ENCODE measurements at regions not wholly inside any gene's neighbourhood (a gene's known extent, or its start where the extent isn't known, plus 50 kb on each side); places are given as distances from the start of the nearest gene placed in this dataset.

- H3K4me2 ChIP-seq (ENCODE audit: low read depth, low read length): no peak overlapping the region
- no peak overlapping the region for H3K14ac ChIP-seq (replicated peaks; ENCODE audit: low read depth, low read length)
- TF ChIP-seq CTCF (conservative IDR thresholded peaks at IDR 0.05; ENCODE audit: low read depth, low read length) (no peak), BHLHE40 (IDR thresholded peaks at IDR 0.05; ENCODE audit: low read depth, low read length) (no peak), RFX5 (IDR thresholded peaks at IDR 0.05; ENCODE audit: low read depth, low read length) (no peak), MXI1 (IDR thresholded peaks at IDR 0.05; ENCODE audit: borderline replicate concordance, low read depth, low read length) (no peak), RAD21 (IDR thresholded peaks at IDR 0.05; ENCODE audit: low read length) (no peak), CEBPB (IDR thresholded peaks at IDR 0.05; ENCODE audit: low read depth, low read length) (no peak), NFE2L2 (IDR thresholded peaks at IDR 0.05; ENCODE audit: low read depth, low read length) (no peak), POLR2A (IDR thresholded peaks at IDR 0.05; ENCODE audit: low read depth, low read length) (no peak), ELK1 (IDR thresholded peaks at IDR 0.05; ENCODE audit: borderline replicate concordance, low read depth, low read length) (no peak), USF2 (IDR thresholded peaks at IDR 0.05; ENCODE audit: low read depth, low read length) (no peak), CHD1 (IDR thresholded peaks at IDR 0.05; ENCODE audit: low read depth, low read length) (no peak), RCOR1 (IDR thresholded peaks at IDR 0.05; ENCODE audit: insufficient replicate concordance, low read length) (no peak), MAFK (IDR thresholded peaks at IDR 0.05; ENCODE audit: low read depth, low read length) (no peak), SMC3 (IDR thresholded peaks at IDR 0.05; ENCODE audit: low read depth, low read length) (no peak)
- DNase-seq (no peak), ATAC-seq (ENCODE audit: low read depth) (no peak)
- no peaks in the 10 kb centered on the region for H3K36me3 ChIP-seq (ENCODE audit: control insufficient read depth, insufficient read depth, low read length)
- no peak overlapping the region for H2BK15ac ChIP-seq (ENCODE audit: low read depth, low read length)
- H3K9ac ChIP-seq (ENCODE audit: low read depth, low read length): no peak overlapping the region
- no peak overlapping the region for H3K4me3 ChIP-seq (ENCODE audit: insufficient read depth, low read depth, low read length)
- no peak overlapping the region for H2AK5ac ChIP-seq (ENCODE audit: low read depth, low read length)
- H3K27ac ChIP-seq (ENCODE audit: insufficient read depth, low read length): no peak overlapping the region
- no peak overlapping the region for H3K56ac ChIP-seq (ENCODE audit: extremely low read depth, insufficient read depth, low read length)
- no peaks in the 10 kb centered on the region for H3K27me3 ChIP-seq (ENCODE audit: control insufficient read depth, insufficient read depth, low read length)
- no peak overlapping the region for H4K5ac ChIP-seq (ENCODE audit: low read depth, low read length)
- no peak overlapping the region for H2BK5ac ChIP-seq (ENCODE audit: low read depth, low read length, poor library complexity, severe bottlenecking)
- CTCF ChIA-PET: no interaction called here
- no peak overlapping the region for H4K91ac ChIP-seq (ENCODE audit: insufficient read depth, low read depth, low read length)
- WGBS, 2 experiments (ENCODE audit: extremely low coverage in 2 of 2, insufficient read length in 1 of 2): no CpG with 5 or more reads among the region's 4 CpGs
- H3K23ac ChIP-seq (ENCODE audit: low read depth, low read length): no peak overlapping the region
- no peak overlapping the region for H3K18ac ChIP-seq (ENCODE audit: low read depth, low read length)
- H4K20me1 ChIP-seq (ENCODE audit: insufficient read depth, low read length): no peaks in the 10 kb centered on the region
- intact Hi-C loops (cut with micrococcal nuclease): no loop called here
- H3K9me1 ChIP-seq (ENCODE audit: insufficient read depth, low read length): no peaks in the 10 kb centered on the region
- H3K4me1 ChIP-seq (ENCODE audit: control insufficient read depth, insufficient read depth, low read length): no peaks in the 10 kb centered on the region
- no peak overlapping the region for H3K4ac ChIP-seq (ENCODE audit: low read depth, low read length)
- no peak overlapping the region for H2AK9ac ChIP-seq (replicated peaks; ENCODE audit: low read depth, low read length, poor library complexity)
- BruUV-seq (replicated peaks): no TSS peak
- no peaks in the 10 kb centered on the region for H3K9me3 ChIP-seq (ENCODE audit: control insufficient read depth, insufficient read depth, low read length)
- no peak overlapping the region for H2BK120ac ChIP-seq (ENCODE audit: low read depth, low read length)
- H2AFZ ChIP-seq (replicated peaks; ENCODE audit: low read length, poor library complexity): no peak overlapping the region
- no peak overlapping the region for H4K8ac ChIP-seq (ENCODE audit: low read depth in 2 of 2, low read length in 2 of 2)
- POLR2A ChIA-PET (ENCODE audit: unreplicated experiment): no interaction called here
- dilution Hi-C loops (cut with HindIII; ENCODE audit: low sequenced_read_pairs, unreplicated experiment): no loop called here
- no peaks in the 10 kb centered on the region for H3K79me1 ChIP-seq (ENCODE audit: low read depth in 1 of 2, low read length in 2 of 2)
- in situ Hi-C loops (cut with MboI; ENCODE audit: low sequenced_read_pairs): no loop called here
- H2BK20ac ChIP-seq (ENCODE audit: low read depth, low read length): no peak overlapping the region
Observed at GRCh38 chr6:125507987-125508655, 206.4 kb upstream of the HDDC2 start.
